H1 (cell line): ENCODE measurements at regions not wholly inside any gene's neighbourhood (a gene's known extent, or its start where the extent isn't known, plus 50 kb on each side); places are given as distances from the start of the nearest gene placed in this dataset.

Experiments used
- KDM4A ChIP-seq: IDR thresholded peaks from one replicate; pipeline ENCODE4 v1.7.1; 2012; ENCODE audit warnings: low read depth, mild to moderate bottlenecking, moderate library complexity, low read length, inconsistent platforms; ENCODE audit not compliant: severe bottlenecking
- RBBP5 ChIP-seq: IDR thresholded peaks from 2 replicates; pipeline ENCODE4 v1.7.1; 2012; ENCODE audit warnings: low read depth, mild to moderate bottlenecking, inconsistent platforms, low read length, moderate library complexity, borderline replicate concordance
- RNF2 ChIP-seq: fragments of 200-900, 300-1000 bp; sonication (generic); IDR thresholded peaks from 2 replicates; pipeline ENCODE4 v1.7.1; 2016; ENCODE audit warnings: borderline replicate concordance, low read depth, mild to moderate bottlenecking, antibody characterized with exemption, low read length; ENCODE audit not compliant: poor library complexity, severe bottlenecking; ENCODE audit errors: missing control alignments
- TEAD4 ChIP-seq: IDR thresholded peaks from 2 replicates; pipeline ENCODE4 v1.6.1; 2012; ENCODE audit warnings: low read depth, low read length, inconsistent platforms, mixed read lengths

DNA sequence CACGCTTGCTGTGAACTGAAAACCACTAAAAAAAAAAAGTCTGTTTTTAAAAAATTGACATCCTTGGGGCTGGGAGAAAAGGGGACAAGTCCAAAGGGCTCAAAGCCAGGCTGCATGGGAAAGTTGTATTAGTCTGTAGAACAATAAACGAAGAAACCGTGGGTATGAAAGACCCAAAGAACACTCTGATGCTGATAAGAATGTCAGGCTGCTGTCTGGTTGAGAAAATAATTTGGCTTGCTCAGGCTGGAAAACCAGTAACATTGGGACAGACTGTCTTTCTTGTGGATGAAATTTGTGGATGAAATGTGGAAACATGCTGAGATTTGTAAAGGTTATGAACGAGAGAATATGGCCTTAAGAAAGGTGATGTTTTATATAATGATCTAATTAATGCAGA lies 68.5 kb upstream of the HSPB3 start (continued):
- TF ChIP-seq RNF2 (no peak), KDM4A (no peak), TEAD4 (no peak), RBBP5 (no peak)
